Body of pancreas (tissue), 4 donors: ENCODE measurements at regions not wholly inside any gene's neighbourhood (a gene's known extent, or its start where the extent isn't known, plus 50 kb on each side); places are given as distances from the start of the nearest gene placed in this dataset.

ENCODE experiments used
- ATAC-seq: fragments of 150-250 bp; one replicate; pipeline ENCODE4 v1.9.1; 2016
- DNase-seq, 4 donors: peaks; one replicate each; pipeline ENCODE4 v3.0.0-alpha.2; 2019
- H3K27ac ChIP-seq, 4 donors: fragments of 200-600 bp; sonication (generic); 1 replicate in 3 of 4; 2 replicates in 1 of 4; pipeline versions ENCODE4 v1.5.1 to v1.6.1; 2016 to 2019; ENCODE audit warnings: mild to moderate bottlenecking in 1 of 4, mixed read lengths in 1 of 4, moderate library complexity in 1 of 4
- H3K27me3 ChIP-seq, 2 donors: fragments of 200-600 bp; sonication (generic); one replicate each; pipeline ENCODE4 v1.6.0; 2016; ENCODE audit warnings: mild to moderate bottlenecking in 1 of 2
- H3K36me3 ChIP-seq, 2 donors: fragments of 200-600 bp; sonication (generic); replicated peaks in 1 of 2; 2 replicates each; pipeline ENCODE4 v1.5.1; 2016; ENCODE audit warnings: low read depth in 2 of 2; ENCODE audit not compliant: insufficient read depth in 1 of 2
- H3K4me1 ChIP-seq: fragments of 200-600 bp; sonication (generic); one replicate; pipeline ENCODE4 v1.6.0; 2016
- H3K4me3 ChIP-seq, 2 donors: fragments of 200-600 bp; sonication (generic); 1 replicate in 1 of 2; 2 replicates in 1 of 2; pipeline ENCODE4 v1.5.1; 2016 to 2019
- H3K9me3 ChIP-seq, 3 donors: fragments of 200-600 bp; sonication (generic); 1 replicate in 2 of 3; 2 replicates in 1 of 3; pipeline ENCODE4 v1.5.1; 2016
- CTCF ChIP-seq, 7 experiments: fragments of 450-650 bp in 4 of 7; fragments of 200-600 bp in 3 of 7; sonication (generic) in 3 of 7; IDR thresholded peaks; one replicate each; pipeline ENCODE4 v1.5.1; 2016 to 2019; ENCODE audit warnings: antibody characterized with exemption in 7 of 7
- POLR2A ChIP-seq, 3 donors: fragments of 450-650 bp; IDR thresholded peaks; one replicate each; pipeline ENCODE4 v1.6.1; 2016; ENCODE audit warnings: antibody characterized with exemption in 3 of 3, mild to moderate bottlenecking in 2 of 3
- WGBS, 2 donors: methylation state at CpG; one replicate each; pipeline ENCODE4 v1.1.5; 2017; 5-methylcytosine and 5-hydroxymethylcytosine counted together
- intact Hi-C: fragments of 100-400 bp; cut with DNase I; formaldehyde crosslinking; loops from one replicate; pipeline ENCODE4 v1.15.1; 2023

- H3K27me3 ChIP-seq = no peaks in the 10 kb centered on the region
- H3K27ac ChIP-seq = no peak overlapping the region
- no peak for ATAC-seq
- no peak for TF ChIP-seq CTCF (IDR thresholded peaks at IDR 0.05)
- no peak for TF ChIP-seq POLR2A (IDR thresholded peaks at IDR 0.05)
- H3K4me3 ChIP-seq = no peak overlapping the region
- no peak for DNase-seq
- intact Hi-C loops = no loop called here
- peaks cover 8% of the 10 kb centered on the region for H3K4me1 ChIP-seq
- no peaks in the 10 kb centered on the region for H3K36me3 ChIP-seq
- 30 to 35% methylated on average over 2 of the region's 2 CpGs for WGBS, 2 donors
- no peaks in the 10 kb centered on the region for H3K9me3 ChIP-seq
These were observed 666.8 kb downstream of the PCDH18 start for GRCh38 chr4:136865526-136865925.

GRCh38 chr4:136864604-136865185 lies 667.6 kb downstream of the PCDH18 start:
- TF ChIP-seq POLR2A (IDR thresholded peaks at IDR 0.05) (no peak), CTCF (IDR thresholded peaks at IDR 0.05) (peak; percentile 33 to 84 (median 75))
- no peaks in the 10 kb centered on the region for H3K9me3 ChIP-seq
- no peak overlapping the region for H3K27ac ChIP-seq
- no peak overlapping the region for H3K4me3 ChIP-seq
- no peaks in the 10 kb centered on the region for H3K36me3 ChIP-seq
- H3K27me3 ChIP-seq = no peaks in the 10 kb centered on the region
- 1 to 2% methylated on average over 2 of the region's 2 CpGs for WGBS, 2 donors
- ATAC-seq = peak; percentile 83
- peak; percentile 20 to 62 (median 30) for DNase-seq
- intact Hi-C loops = no loop called here
- peaks cover 8% of the 10 kb centered on the region for H3K4me1 ChIP-seq

GRCh38 chr4:136863756-136864155 lies 668.5 kb downstream of the PCDH18 start:
- no peak overlapping the region for H3K4me3 ChIP-seq
- no peaks in the 10 kb centered on the region for H3K9me3 ChIP-seq
- ATAC-seq (no peak), DNase-seq (no peak)
- peaks cover 8% of the 10 kb centered on the region for H3K4me1 ChIP-seq
- 0 to 8% methylated on average over 1 of the region's 1 CpG for WGBS, 2 donors
- H3K27me3 ChIP-seq = no peaks in the 10 kb centered on the region
- no peaks in the 10 kb centered on the region for H3K36me3 ChIP-seq
- no peak for TF ChIP-seq POLR2A (IDR thresholded peaks at IDR 0.05)
- TF ChIP-seq CTCF (IDR thresholded peaks at IDR 0.05) = no peak
- intact Hi-C loops = no loop called here
- H3K27ac ChIP-seq = no peak overlapping the region

GRCh38 chr4:136862653-136863052 lies 669.6 kb downstream of the PCDH18 start:
- Histone ChIP-seq H3K4me3 (no peak overlapping the region), H3K9me3 (no peaks in the 10 kb centered on the region), H3K27me3 (no peaks in the 10 kb centered on the region), H3K36me3 (no peaks in the 10 kb centered on the region), H3K4me1 (peaks cover 8% of the 10 kb centered on the region), H3K27ac (no peak overlapping the region)
- 30 to 32% methylated on average over 3 of the region's 3 CpGs for WGBS, 2 donors
- no peak for DNase-seq
- no peak for ATAC-seq
- TF ChIP-seq POLR2A (IDR thresholded peaks at IDR 0.05) (no peak), CTCF (IDR thresholded peaks at IDR 0.05) (no peak)
- intact Hi-C loops = no loop called here

- Histone ChIP-seq H3K9me3 (no peaks in the 10 kb centered on the region), H3K36me3 (no peaks in the 10 kb centered on the region), H3K27ac (no peak overlapping the region), H3K4me3 (no peak overlapping the region), H3K4me1 (peaks cover 8% of the 10 kb centered on the region), H3K27me3 (no peaks in the 10 kb centered on the region)
- no peak for DNase-seq
- WGBS, 2 donors = 53% methylated on average over 2 of the region's 2 CpGs
- TF ChIP-seq CTCF (IDR thresholded peaks at IDR 0.05) (no peak), POLR2A (IDR thresholded peaks at IDR 0.05) (no peak)
- intact Hi-C loops = no loop called here
- no peak for ATAC-seq
These were observed 671.2 kb downstream of the PCDH18 start for GRCh38 chr4:136861091-136861490.
